NCI-H1694 treated with DMSO at 0.1 percent for 48 hours (cell line): ENCODE measurements at regions not wholly inside any gene's neighbourhood (a gene's known extent, or its start where the extent isn't known, plus 50 kb on each side); places are given as distances from the start of the nearest gene placed in this dataset.

Source experiments
- DNase-seq: peaks from one replicate; lab custom pipeline; 2025; lab: John Stamatoyannopoulos, UW

DNA sequence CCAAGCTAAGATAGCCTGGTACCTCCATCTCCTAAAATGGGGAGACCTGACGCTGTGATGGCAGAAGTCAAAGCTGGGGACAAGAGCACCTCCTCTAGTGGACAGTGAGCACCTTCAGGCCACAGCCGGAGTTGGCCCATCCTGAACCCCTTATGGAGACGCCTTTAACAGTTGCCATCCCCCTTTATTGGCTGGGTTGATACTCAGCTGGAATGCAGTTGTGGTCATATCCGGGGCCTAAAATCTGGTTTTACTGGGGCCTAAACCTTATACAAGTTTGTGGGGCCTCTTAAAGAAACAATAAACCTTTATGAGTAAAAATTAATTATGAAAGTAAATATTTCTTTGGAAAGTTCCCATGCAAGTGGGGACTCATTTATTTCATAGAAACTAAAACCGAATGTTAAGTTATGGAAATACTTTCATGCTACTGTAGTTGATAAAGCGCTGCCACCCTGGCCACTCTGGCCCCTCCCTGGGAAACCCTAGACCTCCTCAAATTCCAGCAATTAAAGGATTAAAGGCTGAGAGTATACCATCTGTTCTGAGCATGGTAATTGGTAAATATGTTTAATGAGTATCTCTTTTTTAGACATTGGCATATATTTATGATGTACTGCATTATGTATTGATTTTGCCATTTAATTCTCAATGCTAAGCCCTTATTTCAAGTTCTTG is 95.1 kb upstream of the SASH1 start:
- DNase-seq: no peak

GRCh38 chr6:148249160-148249559 is 93.5 kb upstream of the SASH1 start:
- no peak for DNase-seq

- DNase-seq: no peak
Observed at GRCh38 chr6:148249679-148250375, 92.8 kb upstream of the SASH1 start.

- no peak for DNase-seq
Observed at GRCh38 chr6:148250975-148251685, 91.5 kb upstream of the SASH1 start.

- DNase-seq: no peak
Observed at GRCh38 chr6:148251891-148252290, 90.7 kb upstream of the SASH1 start.

- no peak for DNase-seq
Observed at GRCh38 chr6:148257810-148258209, 84.8 kb upstream of the SASH1 start.

- no peak for DNase-seq
Observed at GRCh38 chr6:148258868-148259267, 83.8 kb upstream of the SASH1 start.

DNA sequence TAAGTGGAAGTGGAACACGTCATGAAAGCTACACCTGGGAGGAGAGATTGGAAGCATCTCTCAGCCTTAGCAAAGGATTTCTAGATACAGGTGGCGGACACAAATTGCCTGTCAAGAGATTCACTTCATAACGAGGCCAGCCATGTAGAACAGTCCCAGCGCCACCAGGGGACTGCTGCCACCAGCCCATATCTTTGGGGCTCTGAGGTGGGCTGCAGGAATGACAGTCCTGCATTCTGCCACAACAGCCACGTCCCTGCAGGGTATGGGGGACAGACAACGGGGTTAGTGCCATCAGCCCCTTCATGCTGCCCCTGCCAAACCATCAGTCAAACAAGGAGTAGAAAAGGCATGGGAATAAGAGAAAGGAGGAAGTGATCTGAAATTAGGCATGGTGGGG is 81.2 kb upstream of the SASH1 start:
- no peak for DNase-seq

DNA sequence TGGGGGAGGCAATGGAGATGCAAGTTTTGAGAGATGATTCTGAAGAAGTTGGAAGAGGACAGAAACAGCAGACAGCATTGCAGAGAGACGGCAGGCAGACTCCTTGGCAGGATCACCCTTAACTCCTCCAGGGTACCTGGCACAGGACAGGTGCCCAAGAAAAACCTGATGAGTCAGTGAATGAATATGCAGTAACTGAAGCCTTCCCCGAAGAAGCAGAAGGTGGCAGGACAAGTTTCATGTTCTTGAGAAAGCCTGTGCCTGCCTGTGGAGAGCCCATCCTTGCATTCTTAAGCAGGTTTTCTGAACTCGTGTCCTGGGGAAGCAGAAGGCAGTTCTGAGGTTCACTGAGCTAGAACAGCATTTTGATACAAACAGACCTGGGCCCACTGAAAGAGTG is 79.6 kb upstream of the SASH1 start:
- DNase-seq: no peak

- DNase-seq: no peak
Observed at GRCh38 chr6:148263961-148264360, 78.7 kb upstream of the SASH1 start.

DNA sequence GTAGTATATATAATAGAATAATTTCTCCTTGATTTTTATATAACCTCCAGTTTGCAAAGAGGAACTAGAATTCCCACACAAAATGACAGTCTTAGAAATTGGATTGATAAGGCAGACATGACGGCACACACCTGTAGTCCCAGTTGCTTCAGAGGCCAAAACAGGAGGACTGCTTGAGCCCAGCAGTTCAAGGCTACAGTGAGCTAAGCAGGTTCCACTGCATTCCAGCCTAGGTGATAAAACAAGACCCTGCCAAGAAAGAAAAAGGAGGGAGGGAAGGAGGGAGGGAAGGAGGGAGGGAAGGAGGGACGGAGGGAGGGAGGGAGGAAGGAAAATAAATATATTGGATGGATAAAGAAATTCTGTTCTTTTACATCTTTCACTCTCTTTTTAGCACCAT is 77.6 kb upstream of the SASH1 start:
- DNase-seq: no peak

GRCh38 chr6:148269386-148269785 is 73.3 kb upstream of the SASH1 start:
- no peak for DNase-seq

DNA sequence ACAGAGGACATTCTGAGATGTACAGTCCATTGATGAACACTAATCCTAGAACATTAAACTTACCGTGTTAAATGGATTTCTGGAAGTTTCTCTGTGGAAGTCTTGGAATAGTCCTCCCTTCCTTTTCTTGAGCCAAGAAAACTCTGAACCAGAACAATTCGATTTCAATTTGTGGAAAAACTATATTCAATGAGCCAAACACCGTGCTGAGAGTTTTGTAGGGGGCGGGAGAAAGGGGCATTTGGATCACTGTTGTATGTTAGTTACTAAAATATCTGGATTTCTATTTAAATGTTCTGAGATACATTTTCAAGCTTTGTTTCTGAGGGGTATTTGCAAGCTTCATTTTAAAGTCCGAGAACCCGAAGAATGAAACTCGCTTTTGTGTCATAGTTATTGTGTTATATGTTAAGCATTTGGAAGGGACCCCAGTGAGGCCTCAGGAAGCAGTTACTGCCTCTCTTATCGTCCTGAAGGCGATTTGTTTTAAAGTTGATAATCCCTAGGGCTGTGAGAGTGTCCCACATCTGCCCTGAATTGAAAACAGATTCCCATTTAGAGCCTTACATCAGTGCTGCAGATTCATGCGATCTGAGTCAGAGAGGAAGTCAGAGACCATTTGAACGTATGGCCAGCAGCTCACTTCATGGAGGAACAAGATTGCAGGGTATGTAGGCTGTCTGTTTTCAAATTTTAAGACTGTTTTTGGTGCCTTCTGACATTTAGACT is 70.8 kb upstream of the SASH1 start:
- DNase-seq: no peak

GRCh38 chr6:148272597-148272996 is 70.0 kb upstream of the SASH1 start:
- no peak for DNase-seq

DNA sequence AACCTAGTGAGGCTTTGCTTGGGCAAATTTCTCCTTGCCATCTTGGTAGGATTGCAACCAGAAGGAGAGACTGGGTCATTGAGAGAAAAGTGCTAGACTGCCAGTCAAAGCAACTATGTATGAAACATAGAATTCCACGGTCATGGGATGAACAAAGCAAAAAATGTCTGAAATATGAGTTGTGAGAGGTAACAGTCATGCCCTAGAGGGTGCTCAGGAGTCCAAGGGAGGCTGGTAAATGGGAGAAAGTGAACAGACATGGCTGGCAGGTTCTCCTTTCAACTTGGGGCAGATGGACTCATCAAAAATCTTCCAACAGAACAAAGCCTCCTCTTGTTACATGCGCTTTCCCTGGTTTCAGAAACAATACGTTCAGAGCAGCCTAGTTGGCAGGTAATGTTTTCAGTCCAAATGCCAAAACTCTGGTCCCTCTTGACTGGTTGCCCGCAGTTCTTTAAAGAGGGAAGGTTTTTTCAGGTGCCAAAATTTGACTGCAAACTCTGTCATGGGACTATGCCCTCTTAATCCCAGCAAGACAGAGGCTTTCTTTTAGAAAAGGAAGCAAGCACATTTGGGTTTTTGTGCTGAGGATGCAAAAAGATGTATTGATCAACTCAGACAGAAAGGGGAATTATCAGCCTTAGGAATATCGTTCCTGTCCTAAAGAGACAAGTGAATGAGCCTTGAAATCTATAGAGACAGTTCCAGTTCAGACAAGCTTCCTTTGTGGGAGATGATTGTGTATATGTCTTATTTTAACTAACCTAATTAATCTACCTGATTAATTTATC is 68.5 kb upstream of the SASH1 start:
- no peak for DNase-seq

DNA sequence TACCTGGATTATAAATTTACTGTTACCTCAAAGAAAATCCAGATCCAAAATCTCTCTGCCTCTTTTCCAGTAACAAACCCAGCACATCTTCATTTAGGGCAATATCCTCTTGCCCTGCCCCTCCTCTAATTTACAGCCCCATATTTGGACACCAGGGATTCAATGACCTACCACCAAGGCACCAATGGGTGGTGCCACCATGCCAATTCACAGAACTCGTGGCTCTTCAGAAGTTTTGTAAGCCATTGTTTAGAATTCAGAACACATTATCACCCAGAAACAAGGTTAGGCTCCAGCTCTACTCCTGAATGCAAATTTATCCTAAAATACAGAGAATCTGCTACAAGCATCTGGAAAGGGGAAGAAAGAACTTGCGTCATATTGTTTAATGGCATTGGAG is 67.8 kb upstream of the SASH1 start:
- no peak for DNase-seq

- DNase-seq: no peak
Observed at GRCh38 chr6:148285205-148285604, 57.4 kb upstream of the SASH1 start.

DNA sequence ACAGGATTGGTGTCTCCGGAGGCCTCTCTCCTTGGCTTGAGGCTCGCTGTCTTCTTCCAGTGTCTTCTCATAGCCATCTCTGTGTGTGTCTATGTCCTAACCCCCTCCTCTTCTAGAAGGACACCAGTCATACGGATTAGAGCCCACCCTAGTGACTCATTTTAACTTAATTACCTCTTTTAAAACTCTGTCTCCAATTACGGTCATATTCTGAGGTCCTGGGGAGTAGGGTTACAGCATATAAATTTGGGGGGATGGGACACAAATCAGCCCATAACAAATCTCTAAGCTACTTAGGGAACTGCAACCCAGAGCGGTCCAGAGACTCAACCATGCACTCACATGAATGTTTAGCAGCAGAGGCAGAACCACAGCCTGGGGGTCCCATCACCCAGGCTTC is 56.1 kb upstream of the SASH1 start:
- no peak for DNase-seq

- DNase-seq: no peak
Observed at GRCh38 chr6:148287623-148288333, 54.9 kb upstream of the SASH1 start.

- no peak for DNase-seq
Observed at GRCh38 chr6:148288541-148288940, 54.1 kb upstream of the SASH1 start.

DNA sequence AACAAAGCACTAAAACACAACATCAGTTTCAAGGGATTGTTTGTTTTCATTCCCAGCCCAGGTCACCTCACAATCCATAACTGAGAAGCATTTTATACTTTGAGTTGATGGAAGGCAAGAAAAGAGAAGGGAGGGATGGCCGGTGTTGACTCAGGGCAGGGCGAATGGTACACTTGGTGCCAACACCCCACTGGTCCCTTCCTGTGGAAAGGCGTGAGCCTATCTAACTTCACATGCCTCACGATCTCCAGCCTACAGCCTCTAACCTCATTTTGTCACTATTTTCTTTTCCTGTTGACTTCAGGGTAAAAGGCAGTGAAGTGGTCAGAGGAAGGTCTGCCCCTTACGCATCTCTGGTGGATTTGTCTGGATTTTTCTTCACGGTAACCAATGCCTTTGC is 53.5 kb upstream of the SASH1 start:
- no peak for DNase-seq
